Liver (tissue), 8 donors: ENCODE measurements at regions not wholly inside any gene's neighbourhood (a gene's known extent, or its start where the extent isn't known, plus 50 kb on each side); places are given as distances from the start of the nearest gene placed in this dataset.

Experiments used
- DNase-seq: peaks from one replicate; pipeline ENCODE4 v3.0.0-alpha.2; 2017; ENCODE audit warnings: low spot score
- H3K27ac ChIP-seq, 2 donors: one replicate each; pipeline ENCODE4 v1.7.0; 2013; ENCODE audit warnings: inconsistent platforms in 2 of 2, low read length in 2 of 2, control low read depth in 1 of 2, low read depth in 1 of 2, mild to moderate bottlenecking in 1 of 2
- H3K27me3 ChIP-seq, 4 donors: one replicate each; pipeline versions ENCODE4 v1.6.1 to v1.7.0; 2013; ENCODE audit warnings: low read length in 3 of 4, inconsistent platforms in 1 of 4, mild to moderate bottlenecking in 1 of 4, moderate library complexity in 1 of 4; ENCODE audit not compliant: control insufficient read depth in 4 of 4, insufficient read depth in 4 of 4
- H3K36me3 ChIP-seq, 4 donors: one replicate each; pipeline versions ENCODE4 v1.6.1 to v1.7.0; 2013; ENCODE audit warnings: low read length in 3 of 4, mild to moderate bottlenecking in 3 of 4, low read depth in 1 of 4, moderate library complexity in 1 of 4; ENCODE audit not compliant: control insufficient read depth in 4 of 4, insufficient read depth in 3 of 4
- H3K4me1 ChIP-seq, 4 donors: one replicate each; pipeline versions ENCODE4 v1.6.1 to v1.7.0; 2013; ENCODE audit warnings: low read length in 3 of 4, mild to moderate bottlenecking in 3 of 4, moderate library complexity in 1 of 4; ENCODE audit not compliant: control insufficient read depth in 4 of 4, insufficient read depth in 4 of 4
- H3K4me3 ChIP-seq, 3 donors: one replicate each; pipeline versions ENCODE4 v1.6.1 to v1.7.0; 2013; ENCODE audit warnings: low read length in 3 of 3, control low read depth in 1 of 3, low read depth in 1 of 3, mild to moderate bottlenecking in 1 of 3
- H3K9ac ChIP-seq, 2 donors: one replicate each; pipeline ENCODE4 v1.7.0; 2013; ENCODE audit warnings: low read length in 2 of 2, mild to moderate bottlenecking in 2 of 2, moderate library complexity in 2 of 2, control low read depth in 1 of 2, low read depth in 1 of 2
- H3K9me3 ChIP-seq, 4 donors: one replicate each; pipeline versions ENCODE4 v1.6.1 to v1.7.0; 2013; ENCODE audit warnings: low read length in 3 of 4; ENCODE audit not compliant: control insufficient read depth in 4 of 4
- CTCF ChIP-seq: fragments of 150-350 bp; IDR thresholded peaks from 2 replicates; pipeline ENCODE4 v1.5.1; 2017; ENCODE audit warnings: improper control_type of control experiment, low read depth, low read length; ENCODE audit not compliant: missing input control
- EGR1 ChIP-seq, 2 donors: IDR thresholded peaks; 2 replicates each; pipeline ENCODE4 v1.6.1; 2016 to 2018; ENCODE audit warnings: antibody characterized with exemption in 2 of 2, low read depth in 2 of 2
- FOXA1 ChIP-seq: IDR thresholded peaks from 2 replicates; pipeline ENCODE4 v1.6.1; 2016; ENCODE audit warnings: antibody characterized with exemption
- GABPA ChIP-seq, 2 donors: IDR thresholded peaks in 1 of 2; conservative IDR thresholded peaks in 1 of 2; 2 replicates each; pipeline ENCODE4 v1.6.1; 2016; ENCODE audit warnings: antibody characterized with exemption in 2 of 2, mild to moderate bottlenecking in 1 of 2, moderate library complexity in 1 of 2
- HNF4A ChIP-seq, 2 donors: conservative IDR thresholded peaks; 2 replicates each; pipeline ENCODE4 v1.6.1; 2016; ENCODE audit warnings: antibody characterized with exemption in 2 of 2, mild to moderate bottlenecking in 2 of 2
- HNF4G ChIP-seq: IDR thresholded peaks from 2 replicates; pipeline ENCODE4 v1.6.1; 2016; ENCODE audit warnings: antibody characterized with exemption
- JUND ChIP-seq, 2 donors: IDR thresholded peaks; 2 replicates each; pipeline ENCODE4 v1.6.1; 2016; ENCODE audit warnings: antibody characterized with exemption in 2 of 2
- MAX ChIP-seq: IDR thresholded peaks from 2 replicates; pipeline ENCODE4 v1.6.1; 2016; ENCODE audit warnings: antibody characterized with exemption
- NR2F2 ChIP-seq: IDR thresholded peaks from 2 replicates; pipeline ENCODE4 v1.6.1; 2016; ENCODE audit warnings: antibody characterized with exemption
- RAD21 ChIP-seq, 2 donors: IDR thresholded peaks; 2 replicates each; pipeline ENCODE4 v1.6.1; 2016; ENCODE audit warnings: antibody characterized with exemption in 2 of 2, mild to moderate bottlenecking in 2 of 2
- REST ChIP-seq: IDR thresholded peaks from 2 replicates; pipeline ENCODE4 v1.6.1; 2016; ENCODE audit warnings: antibody characterized with exemption, mild to moderate bottlenecking
- RXRA ChIP-seq, 2 donors: IDR thresholded peaks; 2 replicates each; pipeline ENCODE4 v1.6.1; 2017 to 2018; ENCODE audit warnings: antibody characterized with exemption in 2 of 2, mild to moderate bottlenecking in 1 of 2
- SP1 ChIP-seq: IDR thresholded peaks from 2 replicates; pipeline ENCODE4 v1.6.1; 2018; ENCODE audit warnings: antibody characterized with exemption, mild to moderate bottlenecking
- TAF1 ChIP-seq: conservative IDR thresholded peaks from 2 replicates; pipeline ENCODE4 v1.6.1; 2016; ENCODE audit warnings: antibody characterized with exemption, mild to moderate bottlenecking
- ZBTB33 ChIP-seq: IDR thresholded peaks from 2 replicates; pipeline ENCODE4 v1.6.1; 2016; ENCODE audit warnings: antibody characterized with exemption
- WGBS: extraction: QIAGEN DNeasy Blood & Tissue Kit; methylation state at CpG from one replicate; pipeline ENCODE4 v1.1.7; 2013; 5-methylcytosine and 5-hydroxymethylcytosine counted together
- donor health status: healthy.
- donor health status: healthy.
- donor health status: healthy.
- donor health status: healthy.
- donor health status: healthy.

- H3K4me1 ChIP-seq, result no peaks in the 10 kb centered on the region
- no peak overlapping the region for H3K27ac ChIP-seq
- H3K4me3 ChIP-seq, result no peak overlapping the region
- H3K36me3 ChIP-seq, result no peaks in the 10 kb centered on the region
- 90% methylated on average over 2 of the region's 2 CpGs for WGBS
- no peak for DNase-seq
- no peaks in the 10 kb centered on the region for H3K27me3 ChIP-seq
- peaks cover 0 to 7% (median 2%) of the 10 kb centered on the region in 4 donors for H3K9me3 ChIP-seq
- no peak overlapping the region for H3K9ac ChIP-seq
- TF ChIP-seq RXRA (IDR thresholded peaks at IDR 0.05), result no peak
- TF ChIP-seq EGR1 (IDR thresholded peaks at IDR 0.05; ENCODE audit: low read depth in 2 of 2), result no peak
- no peak for TF ChIP-seq CTCF
- no peak for TF ChIP-seq HNF4A (conservative IDR thresholded peaks at IDR 0.05)
- no peak for TF ChIP-seq JUND (IDR thresholded peaks at IDR 0.05)
- no peak for TF ChIP-seq FOXA1
- TF ChIP-seq NR2F2, result no peak
- no peak for TF ChIP-seq RAD21 (IDR thresholded peaks at IDR 0.05)
- no peak for TF ChIP-seq ZBTB33
- no peak for TF ChIP-seq REST
- TF ChIP-seq HNF4G, result no peak
- TF ChIP-seq GABPA (IDR thresholded peaks at IDR 0.05 in 1 of 2, conservative IDR thresholded peaks at IDR 0.05 in 1 of 2), result no peak
- no peak for TF ChIP-seq MAX
Observed at GRCh38 chr5:35557199-35557598, 60.5 kb upstream of the SPEF2 start.

GRCh38 chr5:35554016-35554415 is 63.6 kb upstream of the SPEF2 start:
- 81% methylated on average over 3 of the region's 3 CpGs for WGBS
- no peak for TF ChIP-seq SP1
- no peak for TF ChIP-seq GABPA (IDR thresholded peaks at IDR 0.05 in 1 of 2, conservative IDR thresholded peaks at IDR 0.05 in 1 of 2)
- TF ChIP-seq NR2F2, result no peak
- TF ChIP-seq JUND (IDR thresholded peaks at IDR 0.05), result no peak
- TF ChIP-seq FOXA1, result no peak
- no peak for TF ChIP-seq RAD21 (IDR thresholded peaks at IDR 0.05)
- no peak for TF ChIP-seq REST
- no peak for TF ChIP-seq HNF4G
- TF ChIP-seq EGR1 (IDR thresholded peaks at IDR 0.05; ENCODE audit: low read depth in 2 of 2), result no peak
- no peak for TF ChIP-seq TAF1
- Histone ChIP-seq H3K36me3 (no peaks in the 10 kb centered on the region), H3K27ac (no peak overlapping the region), H3K4me1 (no peaks in the 10 kb centered on the region), H3K9me3 (peaks cover 0 to 7% (median 1%) of the 10 kb centered on the region in 4 donors), H3K27me3 (no peaks in the 10 kb centered on the region), H3K9ac (no peak overlapping the region), H3K4me3 (no peak overlapping the region)
- no peak for DNase-seq
